Jurkat, Clone E6-1 (cell line): ENCODE measurements at regions not wholly inside any gene's neighbourhood (a gene's known extent, or its start where the extent isn't known, plus 50 kb on each side); places are given as distances from the start of the nearest gene placed in this dataset.
"Not testable (repeated sequence)": the region's sequence is repeated elsewhere in the genome, so short reads cannot be mapped to it uniquely, and the experiment has no call there.

Experiments
- DNase-seq: peaks from one replicate; pipeline ENCODE4 v3.0.0-alpha.2; 2011; ENCODE audit warnings: low read depth, low spot score
- H3K4me3 ChIP-seq: 2 replicates; pipeline ENCODE4 v1.5.1; 2011; ENCODE audit warnings: mild to moderate bottlenecking, low read length, control low read depth, moderate library complexity

GRCh38 chr1:219415915-219416314 is 197.0 kb downstream of the ZC3H11B start:
- DNase-seq, result no peak
- no peak overlapping the region for H3K4me3 ChIP-seq

GRCh38 chr1:219415433-219415832 is 197.5 kb downstream of the ZC3H11B start:
- no peak for DNase-seq
- H3K4me3 ChIP-seq, result no peak overlapping the region

- no peak overlapping the region for H3K4me3 ChIP-seq
- no peak for DNase-seq
These were observed 198.7 kb downstream of the ZC3H11B start for GRCh38 chr1:219414250-219414649.

DNA sequence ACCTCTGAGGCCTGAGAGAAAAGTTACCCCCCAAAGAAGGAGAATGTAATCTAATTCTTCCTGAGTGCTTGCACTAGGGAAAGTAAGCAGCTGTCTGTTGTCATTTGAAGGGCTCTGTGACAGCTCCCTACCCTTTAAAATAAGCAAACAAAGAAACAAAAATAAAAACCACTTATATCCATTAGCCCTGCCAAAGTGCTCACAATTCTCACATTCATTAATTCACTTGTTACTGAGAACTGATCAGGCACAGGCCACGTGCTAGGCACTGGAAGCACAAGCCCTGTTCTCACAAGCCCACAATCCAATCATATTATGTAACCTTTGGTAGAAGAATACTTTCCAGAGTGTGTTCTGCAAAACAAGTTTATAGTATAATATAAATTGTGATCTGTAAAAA is 199.4 kb downstream of the ZC3H11B start:
- DNase-seq, result no peak
- no peak overlapping the region for H3K4me3 ChIP-seq

DNA sequence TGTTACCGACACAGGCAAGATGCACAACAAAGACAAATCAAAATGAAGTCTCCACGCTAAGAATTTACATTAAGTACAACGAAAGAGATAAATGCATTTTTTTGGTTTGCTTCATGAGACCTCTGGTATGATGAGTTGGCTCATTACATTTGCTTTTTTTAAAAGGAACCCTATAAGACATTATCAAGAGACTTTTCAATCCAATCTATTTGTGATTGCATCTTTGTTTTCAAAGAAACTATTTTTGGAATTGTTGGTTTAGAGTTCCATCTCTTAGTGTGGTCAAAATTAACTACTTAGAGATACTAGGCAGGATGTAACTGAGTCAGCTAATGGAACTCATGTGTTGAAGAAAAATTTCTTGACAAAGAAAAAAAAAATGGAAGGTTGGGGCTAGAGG is 200.1 kb downstream of the ZC3H11B start:
- DNase-seq, result no peak
- H3K4me3 ChIP-seq, result no peak overlapping the region

DNA sequence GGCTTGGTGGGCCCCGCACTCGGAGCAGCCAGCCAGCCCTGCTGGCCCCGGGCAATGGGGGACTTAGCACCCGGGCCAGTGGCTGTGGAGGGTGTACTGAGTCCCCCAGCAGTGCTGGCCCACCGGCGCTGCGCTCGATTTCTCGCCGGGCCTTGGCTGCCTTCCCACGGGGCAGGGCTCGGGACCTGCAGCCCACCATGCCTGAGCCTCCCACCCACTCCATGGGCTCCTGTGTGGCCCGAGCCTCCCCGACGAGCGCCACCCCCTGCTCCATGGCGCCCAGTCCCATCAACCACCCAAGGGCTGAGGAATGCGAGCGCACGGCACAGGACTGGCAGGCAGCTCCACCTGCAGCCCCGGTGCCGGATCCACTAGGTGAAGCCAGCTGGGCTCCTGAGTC is 202.2 kb downstream of the ZC3H11B start:
- not testable (repeated sequence) for H3K4me3 ChIP-seq, DNase-seq

DNA sequence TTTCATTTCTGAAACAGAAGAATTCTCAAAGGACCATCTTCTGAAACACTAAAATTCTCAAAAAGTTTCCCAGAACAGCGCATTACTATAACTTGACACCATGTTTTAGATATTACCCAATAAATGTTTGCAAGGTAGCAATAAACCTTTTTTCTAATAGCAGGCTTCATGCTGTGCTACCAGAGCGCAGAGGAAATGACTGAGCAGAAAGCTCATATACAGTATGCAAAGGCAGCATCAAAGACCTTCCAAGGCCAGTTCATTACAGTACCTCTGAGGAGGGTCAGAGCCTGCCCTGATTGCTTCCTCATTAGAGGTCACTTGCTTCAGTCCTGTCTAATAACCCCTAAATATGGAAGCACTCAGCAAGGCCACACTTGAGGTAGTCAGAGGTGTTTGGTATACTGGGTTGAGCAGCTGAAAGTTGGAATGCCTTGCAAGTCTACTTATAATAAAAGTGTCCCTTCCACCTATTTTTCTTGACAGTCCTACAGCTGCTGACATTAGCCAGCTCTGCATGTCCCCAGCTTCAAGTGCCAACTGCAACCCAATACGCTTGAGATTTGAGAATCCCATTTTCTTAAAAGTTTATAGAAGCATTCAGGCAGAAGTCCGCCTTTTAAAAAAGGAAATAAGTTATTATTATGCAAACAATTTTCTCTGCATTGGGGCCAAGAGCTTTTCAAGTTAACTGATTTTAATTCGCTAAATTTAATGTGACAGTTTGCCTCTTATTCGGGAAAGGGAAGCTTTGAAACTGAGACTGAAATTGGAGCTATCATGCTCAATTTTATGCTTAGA is 207.2 kb downstream of the ZC3H11B start:
- H3K4me3 ChIP-seq, result no peak overlapping the region
- DNase-seq, result no peak

GRCh38 chr1:219404629-219405028 is 208.3 kb downstream of the ZC3H11B start:
- DNase-seq, result no peak
- H3K4me3 ChIP-seq, result no peak overlapping the region

GRCh38 chr1:219402925-219403324 is 210.0 kb downstream of the ZC3H11B start:
- DNase-seq, result no peak

GRCh38 chr1:219401724-219402625 is 210.9 kb downstream of the ZC3H11B start:
- no peak for DNase-seq
- H3K4me3 ChIP-seq, result no peak overlapping the region

More at GRCh38 chr1:219402925-219403324, 210.0 kb downstream of the ZC3H11B start:
- no peak overlapping the region for H3K4me3 ChIP-seq

GRCh38 chr1:219399446-219399845 is 213.5 kb downstream of the ZC3H11B start:
- DNase-seq, result no peak

GRCh38 chr1:219398815-219399396 is 214.0 kb downstream of the ZC3H11B start:
- DNase-seq, result no peak
- no peak overlapping the region for H3K4me3 ChIP-seq

More at GRCh38 chr1:219399446-219399845, 213.5 kb downstream of the ZC3H11B start:
- H3K4me3 ChIP-seq, result no peak overlapping the region

DNA sequence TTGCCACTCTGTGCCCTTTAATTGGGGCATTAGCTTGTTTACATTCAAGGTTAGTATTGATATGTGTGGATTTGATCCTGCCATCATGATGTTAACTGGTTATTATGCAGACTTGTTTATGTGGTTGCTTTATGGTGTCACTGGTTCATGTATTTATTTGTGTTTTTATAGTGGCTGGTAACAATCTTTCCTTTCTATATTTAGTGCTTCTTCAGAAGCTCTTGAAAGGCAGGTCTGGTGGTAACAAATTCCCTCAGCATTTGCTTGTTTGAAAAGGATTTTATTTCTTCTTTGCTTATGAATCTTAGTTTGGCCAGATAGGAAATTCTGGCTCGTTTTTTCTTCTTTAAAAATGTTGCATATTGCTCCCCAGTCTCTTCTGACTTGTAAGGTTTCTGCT is 215.4 kb downstream of the ZC3H11B start:
- H3K4me3 ChIP-seq, result no peak overlapping the region
- DNase-seq, result no peak

- no peak for DNase-seq
These were observed 217.6 kb downstream of the LYPLAL1 start for GRCh38 chr1:219391297-219391696.

GRCh38 chr1:219387211-219387610 is 213.5 kb downstream of the LYPLAL1 start:
- H3K4me3 ChIP-seq, result no peak overlapping the region
- no peak for DNase-seq

More at GRCh38 chr1:219391297-219391696, 217.6 kb downstream of the LYPLAL1 start:
- no peak overlapping the region for H3K4me3 ChIP-seq

- DNase-seq, result peak; percentile 34
- no peak overlapping the region for H3K4me3 ChIP-seq
These were observed 212.2 kb downstream of the LYPLAL1 start for GRCh38 chr1:219385787-219386427.

DNA sequence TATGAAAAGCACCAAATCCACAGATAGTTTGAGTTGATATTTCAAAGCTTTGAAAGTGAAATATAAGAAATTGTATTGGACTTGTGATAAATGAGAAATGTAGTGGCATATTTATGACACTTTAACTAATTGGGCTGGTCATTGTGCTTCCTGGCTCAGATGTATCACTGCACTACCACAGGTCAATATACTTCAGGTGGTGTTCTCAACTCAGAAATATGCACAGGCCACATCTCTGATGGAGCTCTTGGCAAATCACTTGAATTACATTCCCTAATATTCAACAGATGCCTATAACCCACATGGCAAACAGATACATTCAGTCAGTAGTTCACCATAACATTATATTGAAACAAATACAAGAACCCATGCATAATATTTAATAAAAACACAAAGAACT is 209.6 kb downstream of the LYPLAL1 start:
- no peak overlapping the region for H3K4me3 ChIP-seq

DNA sequence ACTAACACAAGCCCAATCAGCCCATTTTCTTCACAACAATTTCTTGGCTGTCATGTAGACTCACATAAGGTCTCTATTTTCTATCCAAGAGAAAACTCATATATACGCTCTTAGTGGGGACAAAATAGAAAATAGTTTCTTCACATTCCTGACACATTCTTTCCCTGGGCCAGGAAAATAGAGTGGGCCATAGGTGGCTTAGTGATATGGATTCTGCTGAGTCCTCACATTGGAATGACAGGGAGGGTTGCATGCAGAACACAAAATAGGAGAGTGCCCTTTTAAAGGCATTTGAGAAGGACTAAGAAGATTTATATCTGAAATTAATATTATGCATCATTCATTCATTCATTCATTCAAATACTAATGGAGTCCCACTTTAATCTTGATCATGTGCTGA is 207.7 kb downstream of the LYPLAL1 start:
- no peak overlapping the region for H3K4me3 ChIP-seq

More for the DNA sequence above, 209.6 kb downstream of the LYPLAL1 start:
- no peak for DNase-seq

DNA sequence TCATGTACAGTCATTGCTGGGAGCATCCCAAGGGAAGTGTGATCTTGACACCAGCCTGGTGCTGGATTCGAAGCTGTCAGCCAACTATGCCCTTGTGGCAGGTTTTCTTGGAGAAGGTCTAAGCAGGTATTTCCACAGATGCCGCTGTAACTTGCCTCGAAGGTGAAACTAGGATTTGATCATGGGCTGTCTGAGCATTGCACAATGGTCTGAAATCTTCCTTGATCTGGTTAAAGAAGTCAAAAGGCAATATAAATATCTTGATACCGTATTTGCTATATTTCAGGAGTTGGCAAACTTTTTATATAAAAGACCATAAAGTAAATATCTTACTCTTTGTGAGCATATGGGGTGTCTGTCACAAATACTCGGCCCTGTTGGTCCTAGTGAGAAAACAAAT is 206.8 kb downstream of the LYPLAL1 start:
- no peak overlapping the region for H3K4me3 ChIP-seq
- no peak for DNase-seq

More for the DNA sequence above, 207.7 kb downstream of the LYPLAL1 start:
- no peak for DNase-seq
